GM06990 (cell line): ENCODE measurements at regions not wholly inside any gene's neighbourhood (a gene's known extent, or its start where the extent isn't known, plus 50 kb on each side); places are given as distances from the start of the nearest gene placed in this dataset.

Source experiments
- DNase-seq: peaks from one replicate; pipeline ENCODE4 v3.0.0-alpha.2; 2011; ENCODE audit not compliant: insufficient read length; ENCODE audit errors: extremely low read depth
- H3K27me3 ChIP-seq: replicated peaks from 2 replicates; pipeline ENCODE4 v1.6.0; 2011; ENCODE audit warnings: low read length; ENCODE audit not compliant: control insufficient read depth, insufficient read depth
- H3K36me3 ChIP-seq: 2 replicates; pipeline ENCODE4 v1.5.1; 2011; ENCODE audit warnings: low read length; ENCODE audit not compliant: control insufficient read depth, insufficient read depth
- H3K4me3 ChIP-seq: replicated peaks from 2 replicates; pipeline ENCODE4 v1.5.1; 2011; ENCODE audit warnings: low read depth, mild to moderate bottlenecking, control low read depth, low read length
- CTCF ChIP-seq: IDR thresholded peaks from 2 replicates; pipeline ENCODE4 v1.5.1; 2011; ENCODE audit warnings: low read length, control low read depth, mild to moderate bottlenecking, inconsistent platforms; ENCODE audit not compliant: insufficient read depth, poor library complexity, severe bottlenecking

GRCh38 chr2:41737888-41738287 is 309.9 kb upstream of the PKDCC start:
- TF ChIP-seq CTCF: no peak
- Histone ChIP-seq H3K36me3 (no peaks in the 10 kb centered on the region), H3K4me3 (no peak overlapping the region), H3K27me3 (no peaks in the 10 kb centered on the region)
- no peak for DNase-seq

DNA sequence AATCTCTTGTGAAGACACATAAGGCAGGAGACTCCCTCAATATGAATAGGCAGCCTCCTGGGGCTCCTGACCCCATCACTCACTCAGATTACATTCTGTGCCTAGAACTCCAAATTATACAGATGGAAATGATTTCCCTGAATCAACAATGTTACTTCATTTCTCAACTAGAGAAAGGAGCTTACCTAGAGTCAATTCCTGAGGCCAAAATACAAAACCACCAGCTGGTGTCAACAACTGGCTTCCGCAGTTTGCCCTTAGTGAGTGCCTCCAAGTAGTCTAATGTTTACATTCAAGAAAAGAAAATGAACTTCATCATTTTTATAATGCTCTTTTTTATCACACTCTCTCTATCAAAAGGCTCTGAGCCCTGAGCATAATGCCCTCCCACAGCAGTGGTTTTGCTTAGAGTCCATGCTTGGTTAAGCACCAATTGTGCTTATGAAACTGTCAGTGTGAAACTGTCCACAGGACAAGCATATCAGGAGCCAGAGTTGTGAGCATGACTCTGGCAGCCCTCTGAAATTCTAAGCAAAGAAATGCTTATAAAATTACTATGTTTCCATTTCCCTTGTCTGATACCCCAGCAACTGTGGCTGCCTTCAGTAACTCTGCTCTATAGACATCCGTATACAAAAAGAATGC is 305.7 kb upstream of the PKDCC start:
- DNase-seq: no peak
- TF ChIP-seq CTCF: no peak
- Histone ChIP-seq H3K27me3 (no peaks in the 10 kb centered on the region), H3K36me3 (no peaks in the 10 kb centered on the region), H3K4me3 (no peak overlapping the region)

GRCh38 chr2:41743324-41743723 is 304.5 kb upstream of the PKDCC start:
- Histone ChIP-seq H3K27me3 (no peaks in the 10 kb centered on the region), H3K36me3 (no peaks in the 10 kb centered on the region), H3K4me3 (no peak overlapping the region)
- DNase-seq: no peak
- TF ChIP-seq CTCF: no peak

DNA sequence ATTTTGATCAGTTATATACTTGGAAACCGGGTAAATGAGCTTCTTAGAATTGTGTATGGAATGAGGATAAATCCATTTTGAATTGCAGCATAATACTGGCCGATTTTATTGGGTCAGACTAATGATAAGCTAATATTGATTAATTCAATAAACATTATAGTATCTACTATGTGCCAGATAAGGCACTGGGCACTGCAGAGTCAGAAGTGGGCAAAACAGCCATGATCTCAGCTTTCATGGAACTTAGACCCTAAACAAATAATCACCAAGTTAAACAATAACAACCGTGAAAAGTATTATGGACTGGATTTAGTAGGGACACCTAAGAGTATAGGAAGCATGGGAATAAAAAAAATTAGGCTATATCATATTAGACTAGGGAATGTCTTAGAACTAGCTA is 297.0 kb upstream of the PKDCC start:
- Histone ChIP-seq H3K36me3 (no peaks in the 10 kb centered on the region), H3K4me3 (no peak overlapping the region), H3K27me3 (no peaks in the 10 kb centered on the region)
- no peak for TF ChIP-seq CTCF
- no peak for DNase-seq

- Histone ChIP-seq H3K36me3 (no peaks in the 10 kb centered on the region), H3K4me3 (no peak overlapping the region), H3K27me3 (no peaks in the 10 kb centered on the region)
- no peak for TF ChIP-seq CTCF
- DNase-seq: no peak
Measured at GRCh38 chr2:41759880-41760279, 287.9 kb upstream of the PKDCC start.

GRCh38 chr2:41763141-41763540 is 284.7 kb upstream of the PKDCC start:
- DNase-seq: no peak
- H3K4me3 ChIP-seq: no peak overlapping the region
- H3K27me3 ChIP-seq: no peaks in the 10 kb centered on the region
- TF ChIP-seq CTCF: no peak
- no peaks in the 10 kb centered on the region for H3K36me3 ChIP-seq
